ENCODE measurements at regions not wholly inside any gene's neighbourhood (a gene's known extent, or its start where the extent isn't known, plus 50 kb on each side); places are given as distances from the start of the nearest gene placed in this dataset.
"Not testable (repeated sequence)": the region's sequence is repeated elsewhere in the genome, so short reads cannot be mapped to it uniquely, and the experiment has no call there.

GRCh38 chr17:74126959-74127358 is 76.5 kb upstream of the RPL38 start:
- ATAC-seq: no peak
- TF ChIP-seq POLR2AphosphoS5 (IDR thresholded peaks at IDR 0.05) (no peak), CTCF (IDR thresholded peaks at IDR 0.05) (no peak), POLR2A (IDR thresholded peaks at IDR 0.05) (no peak), EP300 (IDR thresholded peaks at IDR 0.05) (no peak)
- H3K4me1 ChIP-seq: no peaks in the 10 kb centered on the region
- peaks cover 0 to 7% (median 0%) of the 10 kb centered on the region in 3 donors for H3K9me3 ChIP-seq
- WGBS, 2 donors (ENCODE audit: low coverage in 1 of 2): 94% methylated on average over 5 of the region's 5 CpGs
- no peaks in the 10 kb centered on the region for H3K36me3 ChIP-seq
- no peak overlapping the region for H3K4me3 ChIP-seq
- peaks cover 81% of the 10 kb centered on the region for H3K27me3 ChIP-seq
- no peak overlapping the region for H3K27ac ChIP-seq

DNA sequence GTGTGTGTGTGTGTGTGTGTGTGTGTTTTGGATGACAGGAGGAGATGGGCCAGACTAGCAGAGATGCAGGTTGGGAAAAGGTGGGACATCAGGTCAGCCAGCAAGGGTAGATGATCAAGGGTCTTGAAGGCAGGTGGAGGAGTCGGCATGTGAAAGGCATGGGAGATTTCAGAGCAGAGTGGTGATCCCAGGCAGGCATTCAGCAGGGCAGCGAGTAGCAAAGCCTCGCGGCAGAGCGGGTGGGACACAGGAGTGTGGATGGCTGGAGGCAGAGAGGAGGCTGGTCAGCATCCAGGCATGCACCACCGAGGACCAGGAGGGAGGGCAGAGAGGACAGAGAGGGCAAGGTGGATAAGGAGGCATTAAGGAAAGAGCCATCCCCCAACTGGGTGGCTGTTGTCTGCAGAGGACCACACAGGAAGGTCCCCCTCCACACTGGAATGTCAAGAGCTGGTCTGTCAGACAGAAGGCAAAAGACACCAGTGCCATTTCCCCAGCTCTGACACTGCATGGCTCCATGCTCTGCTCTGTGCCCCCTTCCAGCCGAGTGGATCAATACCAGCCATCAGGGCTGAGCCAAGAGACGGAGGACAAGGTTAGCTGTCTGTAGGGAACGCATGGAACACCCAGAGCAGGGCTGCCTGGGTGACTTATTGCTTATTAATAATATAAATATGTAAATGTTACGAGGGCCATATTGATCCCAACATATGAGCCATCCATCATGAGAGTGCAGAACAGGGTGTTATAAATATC is 74.8 kb upstream of the RPL38 start:
- TF ChIP-seq POLR2A (IDR thresholded peaks at IDR 0.05): no peak
- TF ChIP-seq POLR2AphosphoS5 (IDR thresholded peaks at IDR 0.05): no peak
- TF ChIP-seq CTCF (IDR thresholded peaks at IDR 0.05): no peak
- TF ChIP-seq EP300 (IDR thresholded peaks at IDR 0.05): no peak
- no peaks in the 10 kb centered on the region for H3K36me3 ChIP-seq
- no peaks in the 10 kb centered on the region for H3K4me1 ChIP-seq
- 48 to 56% methylated on average over 7 to 8 of the region's 10 CpGs for WGBS, 2 donors (ENCODE audit: low coverage in 1 of 2)
- H3K9me3 ChIP-seq: peaks cover 0 to 9% (median 0%) of the 10 kb centered on the region in 3 donors
- H3K27ac ChIP-seq: no peak overlapping the region
- peaks cover 83% of the 10 kb centered on the region for H3K27me3 ChIP-seq
- ATAC-seq: no peak
- H3K4me3 ChIP-seq: no peak overlapping the region

GRCh38 chr17:74129800-74130199 is 73.7 kb upstream of the RPL38 start:
- not testable (repeated sequence) for ATAC-seq, H3K27ac ChIP-seq, H3K9me3 ChIP-seq, H3K4me3 ChIP-seq, H3K36me3 ChIP-seq, H3K4me1 ChIP-seq
- H3K27me3 ChIP-seq: peaks cover 87% of the 10 kb centered on the region
- 60 to 64% methylated on average over 5 of the region's 6 CpGs for WGBS, 2 donors (ENCODE audit: low coverage in 1 of 2)

- no peaks in the 10 kb centered on the region for H3K4me1 ChIP-seq
- H3K9me3 ChIP-seq: peaks cover 0 to 9% (median 0%) of the 10 kb centered on the region in 3 donors
- no peak overlapping the region for H3K27ac ChIP-seq
- no peaks in the 10 kb centered on the region for H3K36me3 ChIP-seq
- WGBS, 2 donors (ENCODE audit: low coverage in 1 of 2): 39 to 51% methylated on average over 7 to 9 of the region's 14 CpGs
- no peak for ATAC-seq
- no peak for TF ChIP-seq EP300 (IDR thresholded peaks at IDR 0.05)
- peaks cover 91% of the 10 kb centered on the region for H3K27me3 ChIP-seq
- no peak overlapping the region for H3K4me3 ChIP-seq
Measured at GRCh38 chr17:74130276-74130675, 73.2 kb upstream of the RPL38 start.

DNA sequence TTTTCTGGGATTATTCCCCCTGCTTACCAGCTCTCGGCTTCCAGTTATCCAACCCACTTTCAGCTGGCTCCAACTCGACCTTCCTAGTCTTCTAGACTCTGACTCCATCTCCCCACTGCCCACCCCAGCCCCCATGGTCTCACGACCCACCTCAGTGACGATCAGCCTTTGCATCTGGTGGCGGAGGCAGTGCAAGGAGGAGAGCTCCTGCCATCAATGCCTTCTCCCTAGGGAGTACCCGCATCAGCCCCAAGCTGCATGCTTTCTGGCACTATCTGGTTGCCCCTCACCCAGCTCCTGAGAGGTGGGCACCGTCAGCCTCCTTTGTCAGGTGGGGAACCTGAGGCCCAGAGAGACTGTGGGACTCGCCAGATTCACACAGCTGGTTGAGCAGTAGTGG is 72.6 kb upstream of the RPL38 start:
- Histone ChIP-seq H3K27ac (no peak overlapping the region), H3K9me3 (peaks cover 0 to 9% (median 0%) of the 10 kb centered on the region in 3 donors), H3K4me3 (no peak overlapping the region), H3K36me3 (no peaks in the 10 kb centered on the region), H3K27me3 (peaks cover 91% of the 10 kb centered on the region), H3K4me1 (no peaks in the 10 kb centered on the region)
- WGBS, 2 donors (ENCODE audit: low coverage in 1 of 2): 63% methylated on average over 3 of the region's 8 CpGs; no CpG with 5 or more reads in 1 of the 2 donors
- ATAC-seq: no peak
- TF ChIP-seq POLR2A (IDR thresholded peaks at IDR 0.05) (no peak), CTCF (IDR thresholded peaks at IDR 0.05) (no peak), POLR2AphosphoS5 (IDR thresholded peaks at IDR 0.05) (no peak), EP300 (IDR thresholded peaks at IDR 0.05) (no peak)

DNA sequence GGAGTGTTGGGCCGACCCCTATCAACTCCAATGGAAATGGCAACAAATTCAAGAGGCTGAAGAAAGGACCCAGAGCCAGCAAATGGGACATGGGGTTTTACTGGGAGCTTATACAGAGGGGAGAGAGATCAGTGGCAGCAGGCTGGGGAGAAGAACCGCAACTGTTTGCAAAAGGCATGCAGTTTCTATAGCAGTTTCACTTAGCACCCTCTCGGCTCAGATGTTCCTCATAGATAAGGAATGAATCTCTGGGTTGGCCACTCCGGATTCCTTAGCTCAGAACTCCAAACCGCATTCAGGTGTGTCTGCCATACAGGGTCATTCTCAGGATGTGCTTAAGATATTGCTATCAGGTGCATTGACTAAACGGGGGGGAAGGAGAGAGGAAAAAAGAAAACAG is 71.1 kb upstream of the RPL38 start:
- Histone ChIP-seq H3K27ac (no peak overlapping the region), H3K4me1 (no peaks in the 10 kb centered on the region), H3K27me3 (peaks cover 81% of the 10 kb centered on the region), H3K4me3 (no peak overlapping the region), H3K36me3 (no peaks in the 10 kb centered on the region), H3K9me3 (peaks cover 0 to 9% (median 0%) of the 10 kb centered on the region in 3 donors)
- TF ChIP-seq CTCF (IDR thresholded peaks at IDR 0.05): no peak
- no peak for TF ChIP-seq POLR2AphosphoS5 (IDR thresholded peaks at IDR 0.05)
- no peak for TF ChIP-seq POLR2A (IDR thresholded peaks at IDR 0.05)
- no peak for TF ChIP-seq EP300 (IDR thresholded peaks at IDR 0.05)
- 70 to 80% methylated on average over 2 to 6 of the region's 6 CpGs for WGBS, 2 donors (ENCODE audit: low coverage in 1 of 2)
- ATAC-seq: no peak
